ENCODE measurements at regions not wholly inside any gene's neighbourhood (a gene's known extent, or its start where the extent isn't known, plus 50 kb on each side); places are given as distances from the start of the nearest gene placed in this dataset.
"Not testable (repeated sequence)": the region's sequence is repeated elsewhere in the genome, so short reads cannot be mapped to it uniquely, and the experiment has no call there.

DNA sequence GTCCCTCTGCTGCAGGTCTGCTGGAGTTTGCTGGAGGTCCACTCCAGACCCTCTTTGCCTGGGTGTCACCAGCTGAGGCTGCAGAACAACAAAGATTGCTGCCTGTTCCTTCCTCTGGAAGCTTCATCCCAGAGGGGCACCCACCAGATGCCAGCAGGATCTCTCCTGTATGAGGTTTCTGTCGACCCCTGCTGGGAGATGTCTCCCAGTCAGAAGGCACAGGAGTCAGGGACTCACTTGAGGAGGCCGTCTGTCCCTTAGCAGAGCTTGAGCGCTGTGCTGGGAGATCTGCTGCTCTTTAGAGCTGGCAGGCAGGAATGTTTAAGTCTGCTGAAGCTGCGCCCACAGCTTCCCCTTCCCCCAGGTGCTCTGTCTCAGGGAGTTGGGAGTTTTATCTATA lies 196.2 kb downstream of the C4orf33 start:
- peaks cover 0 to 37% of the 10 kb centered on the region in 2 donors for H3K27me3 Mint-ChIP-seq
- H3K27ac Mint-ChIP-seq; H3K36me3 Mint-ChIP-seq (ENCODE audit: insufficient read depth); H3K4me3 Mint-ChIP-seq; H3K4me1 Mint-ChIP-seq (ENCODE audit: low read depth in 2 of 2); ATAC-seq (replicated peaks); H3K9me3 Mint-ChIP-seq; DNase-seq: not testable (repeated sequence)

DNA sequence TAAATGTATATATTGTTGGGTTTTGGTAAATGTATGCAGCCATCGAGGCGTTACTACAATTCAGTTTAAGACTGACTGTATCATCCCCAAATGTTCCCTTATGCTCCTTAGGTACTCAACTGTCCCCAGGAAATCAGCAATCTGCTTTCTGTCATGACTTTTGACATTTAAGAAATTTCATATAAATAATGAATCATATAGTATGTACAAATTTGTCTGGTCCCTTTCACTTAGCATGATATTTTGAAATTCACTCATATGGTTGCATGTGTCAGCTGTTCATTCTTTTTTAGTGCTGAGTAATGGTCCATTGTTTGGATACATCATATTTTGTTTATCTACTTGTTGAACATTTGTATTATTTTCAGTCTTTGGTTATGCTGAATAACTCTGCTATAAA lies 218.8 kb downstream of the C4orf33 start:
- no peaks in the 10 kb centered on the region for H3K4me1 Mint-ChIP-seq (ENCODE audit: low read depth in 2 of 2)
- H3K9me3 Mint-ChIP-seq: no peaks in the 10 kb centered on the region
- no peak for ATAC-seq (replicated peaks)
- H3K4me3 Mint-ChIP-seq: no peak overlapping the region
- no peak for DNase-seq
- no peaks in the 10 kb centered on the region for H3K27me3 Mint-ChIP-seq
- no peaks in the 10 kb centered on the region for H3K36me3 Mint-ChIP-seq (ENCODE audit: insufficient read depth)
- no peak overlapping the region for H3K27ac Mint-ChIP-seq

DNA sequence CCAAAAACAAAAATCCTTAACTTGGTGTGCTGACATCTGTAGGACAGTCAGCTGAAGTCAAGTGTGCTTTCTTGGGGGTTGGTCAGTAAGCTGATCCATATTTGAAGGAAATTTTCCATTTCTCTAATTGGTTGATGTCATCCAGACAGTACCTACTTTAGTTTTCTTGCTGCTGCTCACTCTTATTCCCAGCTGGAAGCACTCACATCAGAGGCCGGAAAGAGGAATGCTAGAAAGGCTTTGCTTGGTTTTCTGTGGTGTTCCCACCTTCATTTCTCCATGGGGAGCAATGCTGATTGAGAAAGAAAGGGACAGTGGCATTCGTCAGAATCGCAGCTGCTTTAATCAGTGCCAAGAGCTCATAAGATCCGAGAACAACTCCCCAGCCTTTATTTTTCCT lies 227.0 kb downstream of the C4orf33 start:
- Mint-ChIP-seq H3K36me3 (ENCODE audit: insufficient read depth) (peaks cover 2% of the 10 kb centered on the region), H3K27ac (no peak overlapping the region), H3K27me3 (peaks cover 12 to 15% of the 10 kb centered on the region in 2 donors), H3K4me3 (no peak overlapping the region), H3K9me3 (no peaks in the 10 kb centered on the region), H3K4me1 (ENCODE audit: low read depth in 2 of 2) (no peaks in the 10 kb centered on the region)
- ATAC-seq (replicated peaks) (no peak), DNase-seq (no peak)

GRCh38 chr4:129323658-129324057 lies 227.7 kb downstream of the C4orf33 start:
- Mint-ChIP-seq H3K27me3 (peaks cover 12 to 15% of the 10 kb centered on the region in 2 donors), H3K27ac (no peak overlapping the region), H3K9me3 (no peaks in the 10 kb centered on the region), H3K36me3 (ENCODE audit: insufficient read depth) (peaks cover 2% of the 10 kb centered on the region), H3K4me1 (ENCODE audit: low read depth in 2 of 2) (no peaks in the 10 kb centered on the region), H3K4me3 (no peak overlapping the region)
- DNase-seq: no peak
- no peak for ATAC-seq (replicated peaks)

GRCh38 chr4:129326571-129327460 lies 230.9 kb downstream of the C4orf33 start:
- H3K4me3 Mint-ChIP-seq: no peak overlapping the region
- H3K36me3 Mint-ChIP-seq (ENCODE audit: insufficient read depth): no peaks in the 10 kb centered on the region
- H3K27me3 Mint-ChIP-seq: peaks cover 8 to 12% of the 10 kb centered on the region in 2 donors
- no peak overlapping the region for H3K27ac Mint-ChIP-seq
- DNase-seq: no peak
- H3K9me3 Mint-ChIP-seq: no peaks in the 10 kb centered on the region
- ATAC-seq (replicated peaks): no peak
- H3K4me1 Mint-ChIP-seq (ENCODE audit: low read depth in 2 of 2): no peaks in the 10 kb centered on the region

DNA sequence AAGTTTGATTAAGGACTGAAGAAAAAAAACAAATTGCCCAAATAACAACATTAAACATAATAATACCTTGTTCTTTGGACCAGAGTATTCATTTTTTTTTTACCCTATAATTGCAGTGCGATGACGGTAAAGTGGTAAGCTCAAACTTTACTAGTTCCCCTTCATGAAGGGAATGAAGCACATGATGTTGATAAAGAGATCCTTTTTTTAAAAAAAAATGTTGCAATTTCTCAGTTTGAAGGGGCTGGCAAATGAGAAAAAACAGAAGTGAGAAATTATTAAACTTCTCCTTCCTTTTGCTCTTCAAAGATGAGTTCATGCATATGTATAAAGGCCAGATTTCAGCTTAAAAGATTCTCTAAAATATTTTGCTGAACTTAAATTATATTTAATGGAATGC lies 231.7 kb downstream of the C4orf33 start:
- ATAC-seq (replicated peaks): no peak
- H3K9me3 Mint-ChIP-seq: no peaks in the 10 kb centered on the region
- H3K4me3 Mint-ChIP-seq: no peak overlapping the region
- H3K36me3 Mint-ChIP-seq (ENCODE audit: insufficient read depth): no peaks in the 10 kb centered on the region
- peaks cover 8 to 12% of the 10 kb centered on the region in 2 donors for H3K27me3 Mint-ChIP-seq
- no peaks in the 10 kb centered on the region for H3K4me1 Mint-ChIP-seq (ENCODE audit: low read depth in 2 of 2)
- no peak for DNase-seq
- H3K27ac Mint-ChIP-seq: no peak overlapping the region

DNA sequence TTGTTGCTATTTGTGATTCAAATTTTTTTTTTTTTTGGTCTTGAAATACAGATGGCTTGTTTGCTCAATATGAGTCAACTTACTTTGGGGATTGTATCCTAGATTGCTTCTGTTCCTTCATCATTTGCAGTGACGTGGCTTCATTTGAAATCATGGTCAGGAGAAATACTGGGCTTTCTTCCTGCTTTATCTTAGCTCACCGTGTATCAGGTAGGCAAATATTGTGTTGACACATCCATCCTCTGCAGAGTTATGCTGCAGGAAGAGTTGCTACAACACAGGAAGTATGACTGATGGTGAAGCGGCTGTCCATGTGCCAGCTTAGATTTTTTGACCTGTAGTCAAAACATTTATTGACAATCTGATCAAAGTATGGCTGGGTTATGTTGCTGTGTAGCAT lies 232.2 kb downstream of the C4orf33 start:
- DNase-seq (no peak), ATAC-seq (replicated peaks) (no peak)
- Mint-ChIP-seq H3K36me3 (ENCODE audit: insufficient read depth) (no peaks in the 10 kb centered on the region), H3K4me3 (no peak overlapping the region), H3K9me3 (no peaks in the 10 kb centered on the region), H3K4me1 (ENCODE audit: low read depth in 2 of 2) (no peaks in the 10 kb centered on the region), H3K27me3 (peaks cover 8 to 15% of the 10 kb centered on the region in 2 donors), H3K27ac (no peak overlapping the region)

DNA sequence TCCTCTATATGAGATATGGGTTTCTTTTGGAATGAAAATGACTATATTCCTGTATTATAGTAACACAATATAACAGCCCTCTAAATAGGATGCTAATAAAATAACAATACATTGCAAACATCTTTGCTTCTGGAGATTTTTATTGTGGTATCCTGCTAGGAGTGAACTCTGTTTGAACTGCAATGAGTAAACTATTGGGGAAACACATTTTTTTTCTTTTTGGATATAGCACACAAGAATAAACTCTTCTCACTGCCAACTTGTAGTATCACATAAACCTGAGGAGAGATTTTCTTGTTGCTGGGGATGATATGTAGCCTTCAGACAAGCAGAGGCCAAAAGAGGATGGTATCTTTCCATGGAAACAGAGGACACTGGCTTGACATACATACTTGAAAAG lies 238.2 kb downstream of the C4orf33 start:
- H3K27me3 Mint-ChIP-seq: peaks cover 20 to 21% of the 10 kb centered on the region in 2 donors
- ATAC-seq (replicated peaks): no peak
- H3K9me3 Mint-ChIP-seq: peaks cover 0 to 2% of the 10 kb centered on the region in 2 donors
- no peak for DNase-seq
- no peak overlapping the region for H3K27ac Mint-ChIP-seq
- no peaks in the 10 kb centered on the region for H3K36me3 Mint-ChIP-seq (ENCODE audit: insufficient read depth)
- no peak overlapping the region for H3K4me3 Mint-ChIP-seq
- H3K4me1 Mint-ChIP-seq (ENCODE audit: low read depth in 2 of 2): no peaks in the 10 kb centered on the region

DNA sequence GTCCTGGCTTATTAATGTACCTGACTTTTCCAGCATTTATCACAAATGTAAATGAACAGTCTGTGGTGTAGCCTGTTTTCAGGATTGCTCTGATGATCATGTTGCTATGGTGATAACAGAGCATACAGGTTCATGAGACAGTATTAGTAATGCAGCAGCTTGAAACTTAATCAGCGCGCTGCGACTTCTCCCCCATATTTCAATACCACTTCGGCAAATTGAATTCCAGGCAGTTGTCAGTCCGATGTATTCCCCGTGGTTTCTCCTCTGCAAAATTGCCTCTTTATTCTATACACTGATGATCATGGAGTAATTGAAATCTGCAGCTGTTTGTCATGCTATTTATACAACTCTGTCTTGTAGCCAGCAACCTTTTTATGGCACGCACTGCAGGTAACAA lies 239.3 kb downstream of the C4orf33 start:
- ATAC-seq (replicated peaks): no peak
- H3K27me3 Mint-ChIP-seq: peaks cover 20 to 21% of the 10 kb centered on the region in 2 donors

DNA sequence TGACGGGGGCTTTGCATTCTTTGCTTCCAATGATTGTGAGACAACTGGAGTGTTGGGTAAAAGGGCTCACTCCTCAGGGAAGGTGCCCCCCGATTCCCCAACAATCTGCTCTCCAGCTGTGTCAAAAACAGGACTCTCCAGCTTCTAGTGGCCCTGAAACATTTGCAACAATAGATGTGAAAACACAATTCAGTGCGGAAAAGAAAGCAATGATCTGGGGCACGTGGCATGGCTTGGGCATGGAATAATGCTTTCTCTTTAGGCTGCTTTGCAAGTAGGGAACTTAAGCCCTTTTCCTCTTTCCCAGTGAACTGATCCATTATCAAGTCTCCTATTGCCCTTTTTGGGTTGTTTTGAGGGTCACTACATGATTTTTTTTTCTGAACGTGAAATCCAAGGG lies 239.9 kb downstream of the C4orf33 start:
- no peak overlapping the region for H3K4me3 Mint-ChIP-seq
- no peak for ATAC-seq (replicated peaks)
- no peaks in the 10 kb centered on the region for H3K4me1 Mint-ChIP-seq (ENCODE audit: low read depth in 2 of 2)
- no peak for DNase-seq
- H3K9me3 Mint-ChIP-seq: peaks cover 0 to 2% of the 10 kb centered on the region in 2 donors
- peaks cover 20 to 21% of the 10 kb centered on the region in 2 donors for H3K27me3 Mint-ChIP-seq
- H3K36me3 Mint-ChIP-seq (ENCODE audit: insufficient read depth): no peaks in the 10 kb centered on the region
- no peak overlapping the region for H3K27ac Mint-ChIP-seq

More for the DNA sequence above, 239.3 kb downstream of the C4orf33 start:
- DNase-seq: no peak
- no peak overlapping the region for H3K27ac Mint-ChIP-seq
- H3K36me3 Mint-ChIP-seq (ENCODE audit: insufficient read depth): no peaks in the 10 kb centered on the region
- H3K4me3 Mint-ChIP-seq: no peak overlapping the region
- H3K9me3 Mint-ChIP-seq: peaks cover 0 to 2% of the 10 kb centered on the region in 2 donors
- no peaks in the 10 kb centered on the region for H3K4me1 Mint-ChIP-seq (ENCODE audit: low read depth in 2 of 2)

DNA sequence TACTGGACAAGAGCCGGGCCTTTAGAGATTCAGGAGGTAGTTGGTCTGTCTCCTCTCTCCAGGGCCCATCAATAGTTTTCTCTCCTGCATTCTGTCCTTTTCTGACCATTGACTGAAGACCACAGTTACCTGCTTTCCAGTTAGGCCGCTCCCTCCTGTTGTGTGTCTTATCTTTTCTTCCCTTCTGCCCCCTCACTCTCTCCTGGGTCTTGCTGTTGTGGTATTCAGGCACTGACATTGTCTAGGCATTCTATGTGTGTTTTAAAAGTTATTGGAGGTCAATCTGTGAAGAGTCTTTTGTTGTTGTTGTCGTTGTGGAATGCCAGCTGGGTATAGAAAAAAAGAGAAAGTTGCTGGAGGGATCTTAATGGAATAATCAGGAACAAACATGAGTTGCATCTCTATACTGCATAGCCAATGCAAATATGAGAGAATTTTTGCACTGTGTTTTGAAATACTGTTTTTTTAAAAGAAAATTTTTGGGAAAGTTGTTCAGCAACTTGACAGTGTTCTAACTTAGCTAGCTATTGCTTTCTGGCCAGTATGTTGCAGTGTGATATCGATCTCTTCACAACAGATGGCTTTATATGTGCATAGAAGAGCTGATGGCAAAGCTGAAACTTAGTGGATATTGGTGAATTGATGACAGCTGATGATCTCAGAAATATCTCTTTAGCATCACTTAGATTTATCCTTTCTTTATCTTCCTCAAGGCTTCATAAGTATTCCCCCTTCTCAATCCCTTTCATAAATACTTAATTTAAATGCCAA lies 240.7 kb downstream of the C4orf33 start:
- H3K36me3 Mint-ChIP-seq (ENCODE audit: insufficient read depth): no peaks in the 10 kb centered on the region
- no peak for ATAC-seq (replicated peaks)
- peaks cover 20 to 21% of the 10 kb centered on the region in 2 donors for H3K27me3 Mint-ChIP-seq
- DNase-seq: no peak
- no peak overlapping the region for H3K27ac Mint-ChIP-seq
- no peaks in the 10 kb centered on the region for H3K4me1 Mint-ChIP-seq (ENCODE audit: low read depth in 2 of 2)
- peaks cover 0 to 2% of the 10 kb centered on the region in 2 donors for H3K9me3 Mint-ChIP-seq
- no peak overlapping the region for H3K4me3 Mint-ChIP-seq

DNA sequence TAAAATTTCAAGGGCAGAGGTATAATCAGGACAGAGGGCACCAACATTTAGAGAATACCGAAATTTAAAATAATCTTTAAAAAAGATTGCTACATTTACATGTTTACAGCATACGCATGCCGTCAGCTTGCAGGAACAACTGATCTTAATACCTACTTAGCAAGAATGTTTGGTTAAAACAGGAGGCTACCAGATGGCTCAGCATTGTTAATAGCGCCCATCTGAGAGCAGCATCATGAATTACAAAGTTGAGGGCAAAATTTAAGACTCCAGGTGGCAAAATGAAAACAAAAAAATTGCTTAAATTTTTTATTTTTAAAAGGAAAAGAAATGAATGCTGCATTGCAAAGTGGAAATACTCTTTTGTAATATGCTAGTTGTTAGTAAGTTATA lies 241.3 kb downstream of the C4orf33 start:
- no peak for DNase-seq
- Mint-ChIP-seq H3K4me3 (no peak overlapping the region), H3K4me1 (ENCODE audit: low read depth in 2 of 2) (no peaks in the 10 kb centered on the region), H3K36me3 (ENCODE audit: insufficient read depth) (no peaks in the 10 kb centered on the region), H3K27me3 (peaks cover 21 to 23% of the 10 kb centered on the region in 2 donors), H3K27ac (no peak overlapping the region), H3K9me3 (peaks cover 0 to 2% of the 10 kb centered on the region in 2 donors)
- ATAC-seq (replicated peaks): no peak

- DNase-seq (no peak), ATAC-seq (replicated peaks) (no peak)
- peaks cover 0 to 1% of the 10 kb centered on the region in 2 donors for H3K4me1 Mint-ChIP-seq (ENCODE audit: low read depth in 2 of 2)
- no peak overlapping the region for H3K27ac Mint-ChIP-seq
- H3K4me3 Mint-ChIP-seq: no peak overlapping the region
- H3K36me3 Mint-ChIP-seq (ENCODE audit: insufficient read depth): no peaks in the 10 kb centered on the region
- peaks cover 0 to 2% of the 10 kb centered on the region in 2 donors for H3K9me3 Mint-ChIP-seq
- peaks cover 18 to 22% of the 10 kb centered on the region in 2 donors for H3K27me3 Mint-ChIP-seq
Measured at GRCh38 chr4:129342819-129343408, 247.0 kb downstream of the C4orf33 start.

Data from effector memory CD8-positive, alpha-beta T cell (primary cell).